A549 (cell line): ENCODE measurements at regions not wholly inside any gene's neighbourhood (a gene's known extent, or its start where the extent isn't known, plus 50 kb on each side); places are given as distances from the start of the nearest gene placed in this dataset.

Experiments used
- ATAC-seq, 2 experiments: fragments of 200-7000 bp in 1 of 2; fragments of >200 bp in 1 of 2; cut with Nextera tagmentation in 1 of 2; cut with Tn5 transposase in 1 of 2; 3 replicates each; pipeline versions ENCODE4 v1.8.0 to v1.9.1; 2018 to 2020; ENCODE audit warnings: mild to moderate bottlenecking in 1 of 2, moderate library complexity in 1 of 2
- CTCF ChIA-PET: fragments of 300-600 bp; sonication (Branson Sonifier 250); formaldehyde crosslinking; extraction: SDS; loops from one replicate; lab custom pipeline; 2021; ENCODE audit warnings: antibody characterized with exemption, inconsistent platforms; lab: Yijun Ruan, JAX
- POLR2A ChIA-PET: fragments of 350-600 bp; formaldehyde crosslinking; extraction: SDS; loops from one replicate; lab custom pipeline; 2021; ENCODE audit warnings: antibody characterized with exemption, inconsistent platforms; lab: Yijun Ruan, JAX
- DNase-seq, 2 experiments: peaks; one replicate each; pipeline versions ENCODE4 v3.0.0 to v3.0.0-alpha.2; 2011 to 2016; ENCODE audit warnings: low read depth in 1 of 2, low spot score in 1 of 2
- FAIRE-seq: peaks from 2 replicates; lab custom pipeline; 2011; peaks lifted over from hg19 to GRCh38; lab: Jason Lieb, UNC
- H3K27ac ChIP-seq, 2 experiments: fragments of >200 bp; sonication (Bioruptor Twin); formaldehyde crosslinking; 3 replicates each; pipeline ENCODE4 v1.5.1; 2016 to 2017
- H3K4me1 ChIP-seq: fragments of >200 bp; sonication (Bioruptor Twin); formaldehyde crosslinking; 3 replicates; pipeline ENCODE4 v1.6.1; 2016
- H3K4me2 ChIP-seq: fragments of >200 bp; sonication (Bioruptor Twin); formaldehyde crosslinking; 3 replicates; pipeline ENCODE4 v1.6.1; 2016
- H3K4me3 ChIP-seq: fragments of >200 bp; sonication (Bioruptor Twin); formaldehyde crosslinking; 3 replicates; pipeline ENCODE4 v1.5.1; 2016
- H3K9me3 ChIP-seq: fragments of >200 bp; sonication (Bioruptor Twin); formaldehyde crosslinking; 3 replicates; pipeline ENCODE4 v1.6.1; 2016
- BHLHE40 ChIP-seq: IDR thresholded peaks from 2 replicates; pipeline ENCODE4 v1.6.1; 2012; ENCODE audit warnings: low read depth, low read length, inconsistent platforms
- CHD4 ChIP-seq: fragments of 200-600 bp; sonication (generic); IDR thresholded peaks from 2 replicates; pipeline ENCODE4 v1.6.1; 2016; ENCODE audit warnings: antibody characterized with exemption, mild to moderate bottlenecking, borderline replicate concordance
- E2F6 ChIP-seq: IDR thresholded peaks from 2 replicates; pipeline ENCODE4 v1.6.1; 2012; ENCODE audit warnings: low read depth, borderline replicate concordance
- EHF ChIP-seq: fragments of 250-450 bp; sonication (Bioruptor Pico); IDR thresholded peaks from 2 replicates; pipeline ENCODE4 v1.5.0; 2020; ENCODE audit warnings: mild to moderate bottlenecking
- ESRRA ChIP-seq: fragments of 150-350 bp; IDR thresholded peaks from 2 replicates; pipeline ENCODE4 v1.6.1; 2014; ENCODE audit warnings: mild to moderate bottlenecking, low read length, borderline replicate concordance
- GATA3 ChIP-seq: IDR thresholded peaks from 2 replicates; pipeline ENCODE4 v1.6.1; 2012; ENCODE audit warnings: borderline replicate concordance
- HDAC2 ChIP-seq: fragments of 200-600 bp; sonication (generic); IDR thresholded peaks from 2 replicates; pipeline ENCODE4 v1.6.1; 2016
- HES2 ChIP-seq: fragments of >200 bp; sonication (Bioruptor Twin); formaldehyde crosslinking; IDR thresholded peaks from 2 replicates; pipeline ENCODE4 v1.6.1; 2016
- HOXB5 ChIP-seq: fragments of 250-450 bp; sonication (Bioruptor Pico); IDR thresholded peaks from 2 replicates; pipeline ENCODE4 v1.5.0; 2020; ENCODE audit warnings: mild to moderate bottlenecking, moderate library complexity
- MAX ChIP-seq: IDR thresholded peaks from 2 replicates; pipeline ENCODE4 v1.6.1; 2012
- SMC3 ChIP-seq: fragments of >200 bp; sonication (Bioruptor Twin); formaldehyde crosslinking; IDR thresholded peaks from 3 replicates; pipeline ENCODE4 v1.6.1; 2018; ENCODE audit warnings: inconsistent platforms
- SREBF2 ChIP-seq: fragments of 450-650 bp; IDR thresholded peaks from 2 replicates; pipeline ENCODE4 v1.6.1; 2014; ENCODE audit warnings: mild to moderate bottlenecking, moderate library complexity
- TFCP2L1 ChIP-seq: fragments of 250-450 bp; sonication (Bioruptor Pico); IDR thresholded peaks from 2 replicates; pipeline ENCODE4 v1.5.0; 2021; ENCODE audit warnings: mild to moderate bottlenecking
- WGBS: methylation state at CpG from one replicate; pipeline ENCODE4 v1.1.6; 2017; ENCODE audit errors: missing lambda C conversion rate; 5-methylcytosine and 5-hydroxymethylcytosine counted together
- TF ChIP-seq, protein P1 (sequence below): fragments of 450-650 bp; IDR thresholded peaks from 2 replicates; pipeline ENCODE4 v1.6.1; 2014; ENCODE audit warnings: antibody characterized with exemption

- Histone ChIP-seq H3K4me2 (no peak overlapping the region), H3K9me3 (no peaks in the 10 kb centered on the region), H3K27ac (no peak overlapping the region), H3K4me1 (no peaks in the 10 kb centered on the region), H3K4me3 (no peak overlapping the region)
- CTCF ChIA-PET = interaction anchor here (1.5 kb wide), 1 partner anchor 21 kb away, joined by 4 read pairs; no protein-coding TSS in a partner anchor
- TF ChIP-seq SMC3 = no peak
- TF ChIP-seq EHF (CRISPR knock-in tag) = no peak
- ATAC-seq (no peak), DNase-seq (no peak), FAIRE-seq (no peak)
- 65% methylated on average over 3 of the region's 3 CpGs for WGBS
- POLR2A ChIA-PET = no interaction called here
Observed at GRCh38 chr6:4561078-4561435, 215.1 kb upstream of the CDYL start.

DNA sequence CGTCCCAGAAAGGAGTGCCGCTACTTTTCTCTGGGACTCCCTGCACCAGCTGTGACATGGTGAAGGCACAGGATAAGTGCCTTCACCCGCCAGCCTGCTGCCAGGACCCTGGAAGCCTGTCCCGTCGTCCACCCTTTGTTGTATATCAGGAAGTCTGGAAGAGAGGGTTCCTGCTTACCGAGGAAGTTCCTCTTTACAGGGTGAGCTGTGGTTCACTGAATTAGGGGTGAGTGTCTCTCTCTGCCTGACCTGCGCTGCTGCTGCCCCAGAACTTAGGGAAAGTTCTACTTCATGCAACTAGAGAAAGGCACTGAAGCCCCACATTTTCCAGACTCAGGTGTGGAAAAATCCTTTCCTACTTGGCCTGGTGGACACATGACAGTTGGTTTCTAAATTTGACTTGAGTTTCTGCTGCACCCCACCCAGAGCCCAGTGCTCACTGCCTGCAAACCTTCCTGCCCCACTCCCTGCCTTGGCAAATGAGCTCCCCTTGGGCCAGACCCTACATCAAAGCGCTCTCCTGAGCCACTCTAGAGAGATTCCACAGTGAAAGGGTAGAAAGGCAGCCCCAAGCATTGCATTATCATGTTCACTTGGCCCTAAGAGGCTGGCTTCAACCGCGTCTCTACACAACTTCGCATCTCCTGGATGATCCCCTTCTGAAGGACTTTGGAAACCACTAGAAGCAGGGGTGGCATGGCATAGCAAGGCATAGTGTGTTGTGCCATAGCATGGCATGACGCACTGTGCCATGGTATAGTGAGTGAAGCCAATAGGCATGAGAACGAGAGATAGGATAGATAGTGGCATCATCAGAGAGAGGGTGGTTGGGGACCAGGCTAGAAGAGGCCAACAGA lies 215.8 kb upstream of the CDYL start:
- H3K9me3 ChIP-seq = no peaks in the 10 kb centered on the region
- no peak overlapping the region for H3K4me2 ChIP-seq
- no peak overlapping the region for H3K27ac ChIP-seq
- TF ChIP-seq MAX (no peak), ESRRA (no peak), SREBF2 (no peak)
- TF ChIP-seq, all 56 proteins: peak for 0
- ChIA-PET CTCF (interaction anchor here (0.5 to 1.5 kb wide), 2 partner anchors 22 to 71 kb away, joined by 3 to 4 read pairs; no protein-coding TSS in a partner anchor), POLR2A (no interaction called here)
- no peaks in the 10 kb centered on the region for H3K4me1 ChIP-seq
- WGBS = 79% methylated on average over 10 of the region's 13 CpGs
- FAIRE-seq = no peak
- H3K4me3 ChIP-seq = no peak overlapping the region
- no peak for DNase-seq
- ATAC-seq = no peak

DNA sequence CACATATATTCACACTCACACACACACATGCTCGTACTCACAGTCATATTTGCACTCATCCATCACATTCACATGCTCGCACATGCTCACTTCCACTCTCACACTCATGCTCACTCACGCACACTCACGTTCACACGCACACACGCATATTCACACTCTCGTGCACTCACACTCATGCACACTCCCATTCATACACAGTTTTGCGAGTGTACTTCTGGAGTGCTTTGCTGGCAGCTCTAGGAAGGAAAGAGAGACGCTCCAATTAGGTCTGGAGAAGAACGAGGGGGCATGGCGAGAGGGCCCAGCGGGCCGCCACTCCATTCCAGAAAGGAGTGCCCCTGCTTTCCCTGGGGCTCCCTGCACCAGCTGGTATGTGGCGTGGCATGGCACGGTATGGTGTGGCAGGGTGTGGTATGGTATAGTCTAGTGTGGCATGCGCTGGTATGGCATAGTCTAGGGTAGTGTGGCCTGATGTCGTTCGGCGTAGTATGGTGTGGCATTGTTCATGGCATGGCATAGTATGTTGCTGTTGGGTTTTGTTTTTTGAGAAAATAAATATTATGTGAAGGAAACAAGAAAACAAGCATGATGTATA lies 216.8 kb upstream of the CDYL start:
- Histone ChIP-seq H3K9me3 (no peaks in the 10 kb centered on the region), H3K27ac (no peak overlapping the region), H3K4me2 (no peak overlapping the region), H3K4me3 (no peak overlapping the region), H3K4me1 (no peaks in the 10 kb centered on the region)
- TF ChIP-seq, protein P1, sequence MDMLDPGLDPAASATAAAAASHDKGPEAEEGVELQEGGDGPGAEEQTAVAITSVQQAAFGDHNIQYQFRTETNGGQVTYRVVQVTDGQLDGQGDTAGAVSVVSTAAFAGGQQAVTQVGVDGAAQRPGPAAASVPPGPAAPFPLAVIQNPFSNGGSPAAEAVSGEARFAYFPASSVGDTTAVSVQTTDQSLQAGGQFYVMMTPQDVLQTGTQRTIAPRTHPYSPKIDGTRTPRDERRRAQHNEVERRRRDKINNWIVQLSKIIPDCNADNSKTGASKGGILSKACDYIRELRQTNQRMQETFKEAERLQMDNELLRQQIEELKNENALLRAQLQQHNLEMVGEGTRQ = no peak
- TF ChIP-seq TFCP2L1 (CRISPR knock-in tag) = no peak
- TF ChIP-seq E2F6 = no peak
- no peak for TF ChIP-seq HDAC2
- TF ChIP-seq CHD4 = no peak
- no peak for TF ChIP-seq BHLHE40
- no peak for TF ChIP-seq HOXB5 (CRISPR knock-in tag)
- TF ChIP-seq SMC3 = no peak
- no peak for TF ChIP-seq HES2
- CTCF ChIA-PET = no interaction called here
- ATAC-seq = no peak
- 92% methylated on average over 19 of the region's 19 CpGs for WGBS
- no peak for DNase-seq
- FAIRE-seq = no peak
- POLR2A ChIA-PET = no interaction called here

- H3K4me1 ChIP-seq = no peaks in the 10 kb centered on the region
- TF ChIP-seq GATA3 = no peak
- ChIA-PET POLR2A (no interaction called here), CTCF (interaction anchor here (0.6 to 1.9 kb wide), 3 partner anchors 9 to 84 kb away, joined by 3 to 4 read pairs (median 3); no protein-coding TSS in a partner anchor)
- H3K4me3 ChIP-seq = no peak overlapping the region
- H3K27ac ChIP-seq = no peak overlapping the region
- DNase-seq = no peak
- H3K4me2 ChIP-seq = no peak overlapping the region
- ATAC-seq = no peak
- H3K9me3 ChIP-seq = no peaks in the 10 kb centered on the region
- no peak for FAIRE-seq
Observed at GRCh38 chr6:4554645-4555044, 221.6 kb upstream of the CDYL start.
